Activated naive CD4-positive, alpha-beta T cell treated with anti-CD3 and anti-CD28 coated beads for 36 hours (primary cell): ENCODE measurements at regions not wholly inside any gene's neighbourhood (a gene's known extent, or its start where the extent isn't known, plus 50 kb on each side); places are given as distances from the start of the nearest gene placed in this dataset.
"Not testable (repeated sequence)": the region's sequence is repeated elsewhere in the genome, so short reads cannot be mapped to it uniquely, and the experiment has no call there.

Experiments
- CTCF ChIA-PET: fragments of 350-600 bp; sonication (Branson Sonifier 250); formaldehyde crosslinking; loops from one replicate; lab custom pipeline; 2021; ENCODE audit warnings: antibody characterized with exemption; lab: Charles Lee
- DNase-seq: peaks from one replicate; pipeline ENCODE4 v3.0.0-alpha.2; 2020
- H3K27ac Mint-ChIP-seq: one replicate; pipeline ENCODE4 v1.8.0; 2021; ENCODE audit warnings: mild to moderate bottlenecking, mixed read lengths
- H3K27me3 Mint-ChIP-seq: one replicate; pipeline ENCODE4 v1.8.0; 2021; ENCODE audit warnings: low read depth, mixed read lengths
- H3K36me3 Mint-ChIP-seq: one replicate; pipeline ENCODE4 v1.8.0; 2021; ENCODE audit warnings: low read depth, mixed read lengths
- H3K4me1 Mint-ChIP-seq: one replicate; pipeline ENCODE4 v1.8.0; 2021; ENCODE audit warnings: low read depth, mixed read lengths
- H3K4me3 Mint-ChIP-seq: one replicate; pipeline ENCODE4 v1.8.0; 2021; ENCODE audit warnings: mild to moderate bottlenecking, moderate library complexity, mixed read lengths
- H3K9me3 Mint-ChIP-seq: one replicate; pipeline ENCODE4 v1.8.0; 2021; ENCODE audit warnings: mixed read lengths
- intact Hi-C: fragments of 100-400 bp; cut with micrococcal nuclease; formaldehyde crosslinking; loops from one replicate; pipeline ENCODE4 v1.15.1; 2023

GRCh38 chr21:14058566-14058965, 152.2 kb downstream of the LIPI start:
- no peak overlapping the region for H3K27ac Mint-ChIP-seq
- H3K4me1 Mint-ChIP-seq, result no peaks in the 10 kb centered on the region
- no peak overlapping the region for H3K4me3 Mint-ChIP-seq
- no peak for DNase-seq
- H3K9me3 Mint-ChIP-seq, result peaks cover 3% of the 10 kb centered on the region
- CTCF ChIA-PET, result no interaction called here
- intact Hi-C loops, result no loop called here
- peaks cover 4% of the 10 kb centered on the region for H3K36me3 Mint-ChIP-seq
- no peaks in the 10 kb centered on the region for H3K27me3 Mint-ChIP-seq

GRCh38 chr21:14057841-14058481, 152.8 kb downstream of the LIPI start:
- CTCF ChIA-PET, H3K27ac Mint-ChIP-seq, H3K9me3 Mint-ChIP-seq, H3K36me3 Mint-ChIP-seq, H3K4me1 Mint-ChIP-seq, intact Hi-C loops, H3K4me3 Mint-ChIP-seq, DNase-seq, H3K27me3 Mint-ChIP-seq: not testable (repeated sequence)

- CTCF ChIA-PET, result no interaction called here
- Mint-ChIP-seq H3K27me3 (no peaks in the 10 kb centered on the region), H3K36me3 (peaks cover 4% of the 10 kb centered on the region), H3K4me1 (no peaks in the 10 kb centered on the region), H3K27ac (no peak overlapping the region), H3K4me3 (no peak overlapping the region), H3K9me3 (no peaks in the 10 kb centered on the region)
- no peak for DNase-seq
- intact Hi-C loops, result no loop called here
Measured at GRCh38 chr21:14057313-14057712, 153.4 kb downstream of the LIPI start.

GRCh38 chr21:14056771-14057191, 154.0 kb downstream of the LIPI start:
- Mint-ChIP-seq H3K27me3 (no peaks in the 10 kb centered on the region), H3K4me3 (no peak overlapping the region), H3K4me1 (no peaks in the 10 kb centered on the region), H3K27ac (no peak overlapping the region), H3K9me3 (no peaks in the 10 kb centered on the region), H3K36me3 (peaks cover 4% of the 10 kb centered on the region)
- intact Hi-C loops, result no loop called here
- no peak for DNase-seq
- CTCF ChIA-PET, result no interaction called here

- H3K4me1 Mint-ChIP-seq, H3K27me3 Mint-ChIP-seq, H3K27ac Mint-ChIP-seq, H3K9me3 Mint-ChIP-seq, DNase-seq, H3K4me3 Mint-ChIP-seq, intact Hi-C loops, H3K36me3 Mint-ChIP-seq, CTCF ChIA-PET: not testable (repeated sequence)
Measured at GRCh38 chr21:14055746-14056515, 154.8 kb downstream of the LIPI start.

GRCh38 chr21:14054682-14055081, 156.1 kb downstream of the LIPI start:
- Mint-ChIP-seq H3K4me1 (peaks cover 3% of the 10 kb centered on the region), H3K27ac (no peak overlapping the region), H3K4me3 (no peak overlapping the region), H3K9me3 (no peaks in the 10 kb centered on the region), H3K27me3 (no peaks in the 10 kb centered on the region), H3K36me3 (no peaks in the 10 kb centered on the region)
- intact Hi-C loops, result no loop called here
- no peak for DNase-seq
- CTCF ChIA-PET, result no interaction called here

- no peak for DNase-seq
- H3K4me3 Mint-ChIP-seq, result no peak overlapping the region
- no peak overlapping the region for H3K27ac Mint-ChIP-seq
- H3K4me1 Mint-ChIP-seq, result peaks cover 4% of the 10 kb centered on the region
- CTCF ChIA-PET, result no interaction called here
- H3K27me3 Mint-ChIP-seq, result no peaks in the 10 kb centered on the region
- H3K9me3 Mint-ChIP-seq, result no peaks in the 10 kb centered on the region
- H3K36me3 Mint-ChIP-seq, result no peaks in the 10 kb centered on the region
- intact Hi-C loops, result no loop called here
Measured at GRCh38 chr21:14050121-14050520, 160.6 kb downstream of the LIPI start.

- Mint-ChIP-seq H3K4me3 (no peak overlapping the region), H3K27me3 (no peaks in the 10 kb centered on the region), H3K27ac (no peak overlapping the region), H3K4me1 (peaks cover 4% of the 10 kb centered on the region), H3K9me3 (no peaks in the 10 kb centered on the region), H3K36me3 (no peaks in the 10 kb centered on the region)
- intact Hi-C loops, result no loop called here
- CTCF ChIA-PET, result no interaction called here
- DNase-seq, result no peak
Measured at GRCh38 chr21:14046401-14046800, 164.4 kb downstream of the LIPI start.

GRCh38 chr21:14040386-14040785, 170.4 kb downstream of the LIPI start:
- intact Hi-C loops, result no loop called here
- H3K27ac Mint-ChIP-seq, result no peak overlapping the region

GRCh38 chr21:14028619-14029018, 182.1 kb downstream of the LIPI start:
- H3K27ac Mint-ChIP-seq, H3K36me3 Mint-ChIP-seq, CTCF ChIA-PET, H3K9me3 Mint-ChIP-seq, DNase-seq, intact Hi-C loops, H3K27me3 Mint-ChIP-seq: not testable (repeated sequence)
- Mint-ChIP-seq H3K4me3 (peak overlapping the region; percentile 93), H3K4me1 (peaks cover 10% of the 10 kb centered on the region)

More at GRCh38 chr21:14040386-14040785, 170.4 kb downstream of the LIPI start:
- no peak overlapping the region for H3K4me3 Mint-ChIP-seq
- no peaks in the 10 kb centered on the region for H3K4me1 Mint-ChIP-seq
- CTCF ChIA-PET, result no interaction called here
- peaks cover 4% of the 10 kb centered on the region for H3K36me3 Mint-ChIP-seq
- H3K9me3 Mint-ChIP-seq, result no peaks in the 10 kb centered on the region
- no peak for DNase-seq
- no peaks in the 10 kb centered on the region for H3K27me3 Mint-ChIP-seq

- Mint-ChIP-seq H3K4me3 (peak overlapping the region; percentile 93), H3K27ac (peak overlapping the region; percentile 81), H3K4me1 (peaks cover 10% of the 10 kb centered on the region)
- CTCF ChIA-PET, H3K36me3 Mint-ChIP-seq, H3K9me3 Mint-ChIP-seq, H3K27me3 Mint-ChIP-seq: not testable (repeated sequence)
- DNase-seq, result peak; percentile 96
- intact Hi-C loops, result loop anchor here (1.0 kb wide), 1 partner anchor 189 kb away; the partner anchor contains the start of gene RBM11
Measured at GRCh38 chr21:14027235-14027869, 183.4 kb downstream of the LIPI start.

- H3K4me3 Mint-ChIP-seq, H3K9me3 Mint-ChIP-seq, CTCF ChIA-PET, H3K27ac Mint-ChIP-seq, H3K36me3 Mint-ChIP-seq, intact Hi-C loops, H3K4me1 Mint-ChIP-seq, DNase-seq, H3K27me3 Mint-ChIP-seq: not testable (repeated sequence)
Measured at GRCh38 chr21:14020108-14020507, 190.6 kb downstream of the LIPI start.

- H3K27ac Mint-ChIP-seq, DNase-seq, H3K27me3 Mint-ChIP-seq, H3K4me3 Mint-ChIP-seq, H3K9me3 Mint-ChIP-seq, intact Hi-C loops, H3K4me1 Mint-ChIP-seq, H3K36me3 Mint-ChIP-seq, CTCF ChIA-PET: not testable (repeated sequence)
Measured at GRCh38 chr21:14015841-14016240, 194.9 kb downstream of the LIPI start.
